H9 (cell line): ENCODE measurements at regions not wholly inside any gene's neighbourhood (a gene's known extent, or its start where the extent isn't known, plus 50 kb on each side); places are given as distances from the start of the nearest gene placed in this dataset.

Source experiments
- DNase-seq: peaks from one replicate; pipeline ENCODE4 v3.0.0-alpha.2; 2017
- H2AFZ ChIP-seq: one replicate; pipeline ENCODE4 v1.6.1; 2013; ENCODE audit warnings: mild to moderate bottlenecking, low read length, control low read depth, moderate library complexity
- H2AK5ac ChIP-seq: 2 replicates; pipeline ENCODE4 v1.6.1; 2013; ENCODE audit warnings: low read length, control low read depth, mixed read lengths; ENCODE audit not compliant: insufficient read length
- H2BK120ac ChIP-seq: one replicate; pipeline ENCODE4 v1.6.1; 2013; ENCODE audit warnings: low read depth, mild to moderate bottlenecking, low read length, control low read depth, inconsistent platforms; ENCODE audit not compliant: poor library complexity, severe bottlenecking
- H2BK12ac ChIP-seq: 2 replicates; pipeline ENCODE4 v1.6.1; 2013; ENCODE audit warnings: low read length, control low read depth, mixed read lengths, low read depth; ENCODE audit not compliant: insufficient read length
- H2BK15ac ChIP-seq: 2 replicates; pipeline ENCODE4 v1.6.1; 2013; ENCODE audit warnings: low read depth, low read length, control low read depth
- H2BK20ac ChIP-seq: one replicate; pipeline ENCODE4 v1.6.1; 2013; ENCODE audit warnings: low read depth, mild to moderate bottlenecking, low read length, control low read depth, inconsistent platforms; ENCODE audit not compliant: poor library complexity, severe bottlenecking
- H2BK5ac ChIP-seq: 2 replicates; pipeline ENCODE4 v1.6.1; 2013; ENCODE audit warnings: low read length, control low read depth, mixed read lengths; ENCODE audit not compliant: insufficient read length
- H3K14ac ChIP-seq: 2 replicates; pipeline ENCODE4 v1.6.1; 2013; ENCODE audit warnings: low read length, control low read depth; ENCODE audit not compliant: insufficient read depth
- H3K18ac ChIP-seq: 2 replicates; pipeline ENCODE4 v1.6.1; 2013; ENCODE audit warnings: low read depth, mild to moderate bottlenecking, mixed read lengths, low read length, control low read depth; ENCODE audit not compliant: insufficient read length
- H3K23ac ChIP-seq: 2 replicates; pipeline ENCODE4 v1.6.1; 2013; ENCODE audit warnings: low read length, control low read depth, mixed read lengths, low read depth; ENCODE audit not compliant: insufficient read length
- H3K23me2 ChIP-seq: 2 replicates; pipeline ENCODE4 v1.6.1; 2013; ENCODE audit warnings: low read depth, mild to moderate bottlenecking, mixed read lengths, low read length, control low read depth; ENCODE audit not compliant: insufficient read length, poor library complexity, severe bottlenecking
- H3K27ac ChIP-seq: 2 replicates; pipeline ENCODE4 v1.5.1; 2013; ENCODE audit warnings: low read length, control low read depth, mixed read lengths, low read depth; ENCODE audit not compliant: insufficient read length
- H3K27me3 ChIP-seq: 2 replicates; pipeline ENCODE4 v1.6.1; 2013; ENCODE audit warnings: low read length, control low read depth, inconsistent platforms; ENCODE audit not compliant: insufficient read depth
- H3K4ac ChIP-seq: 2 replicates; pipeline ENCODE4 v1.6.1; 2013; ENCODE audit warnings: low read depth, mild to moderate bottlenecking, control low read depth, inconsistent platforms, low read length, moderate library complexity
- H3K4me1 ChIP-seq: 2 replicates; pipeline ENCODE4 v1.6.1; 2013; ENCODE audit warnings: low read length, control low read depth, inconsistent platforms; ENCODE audit not compliant: insufficient read depth
- H3K4me2 ChIP-seq: 2 replicates; pipeline ENCODE4 v1.6.1; 2013; ENCODE audit warnings: low read length, control low read depth, mixed read lengths; ENCODE audit not compliant: insufficient read length, insufficient read depth
- H3K56ac ChIP-seq: 2 replicates; pipeline ENCODE4 v1.6.1; 2013; ENCODE audit warnings: low read depth, mild to moderate bottlenecking, mixed read lengths, low read length, control low read depth; ENCODE audit not compliant: insufficient read length
- H3K79me1 ChIP-seq: 2 replicates; pipeline ENCODE4 v1.6.1; 2013; ENCODE audit warnings: low read depth, mild to moderate bottlenecking, moderate library complexity, low read length, control low read depth, inconsistent platforms; ENCODE audit not compliant: insufficient read depth, poor library complexity, severe bottlenecking
- H3K79me2 ChIP-seq: 2 replicates; pipeline ENCODE4 v1.6.1; 2013; ENCODE audit warnings: low read length, control low read depth, inconsistent platforms; ENCODE audit not compliant: insufficient read depth
- H3K9ac ChIP-seq: 2 replicates; pipeline ENCODE4 v1.6.1; 2013; ENCODE audit warnings: low read length, control low read depth, mixed read lengths; ENCODE audit not compliant: insufficient read length; ENCODE audit errors: extremely low read depth
- H3K9me3 ChIP-seq: one replicate; pipeline ENCODE4 v1.6.1; 2013; ENCODE audit warnings: low read depth, low read length, inconsistent platforms; ENCODE audit not compliant: control insufficient read depth
- H3T11ph ChIP-seq: one replicate; pipeline ENCODE4 v1.6.1; 2013; ENCODE audit warnings: mild to moderate bottlenecking, low read length, control low read depth, inconsistent platforms
- H4K20me1 ChIP-seq: one replicate; pipeline ENCODE4 v1.6.1; 2013; ENCODE audit not compliant: control insufficient read depth, insufficient read length, insufficient read depth
- H4K5ac ChIP-seq: 2 replicates; pipeline ENCODE4 v1.6.1; 2013; ENCODE audit warnings: low read depth, mild to moderate bottlenecking, mixed read lengths, low read length, control low read depth; ENCODE audit not compliant: insufficient read length
- H4K8ac ChIP-seq: replicated peaks from 2 replicates; pipeline ENCODE4 v1.6.1; 2013; ENCODE audit warnings: low read length, control low read depth, mixed read lengths, low read depth; ENCODE audit not compliant: insufficient read length
- H4K91ac ChIP-seq: 2 replicates; pipeline ENCODE4 v1.6.1; 2013; ENCODE audit warnings: low read depth, mild to moderate bottlenecking, moderate library complexity, mixed read lengths, low read length, control low read depth; ENCODE audit not compliant: insufficient read length
- H3K27ac Mint-ChIP-seq, 3 experiments: 2 replicates in 2 of 3; 3 replicates in 1 of 3; pipeline ENCODE4 v1.8.0; 2020 to 2021; ENCODE audit warnings: mixed read lengths in 3 of 3, mild to moderate bottlenecking in 1 of 3, moderate library complexity in 1 of 3
- H3K27me3 Mint-ChIP-seq: 2 replicates; pipeline ENCODE4 v1.8.0; 2021; ENCODE audit warnings: low read depth, mild to moderate bottlenecking, moderate library complexity, mixed read lengths
- H3K36me3 Mint-ChIP-seq, 3 experiments: 2 replicates in 2 of 3; 3 replicates in 1 of 3; pipeline ENCODE4 v1.8.0; 2020 to 2021; ENCODE audit warnings: low read depth in 3 of 3, mixed read lengths in 3 of 3; ENCODE audit not compliant: insufficient read depth in 1 of 3
- H3K4me1 Mint-ChIP-seq, 2 experiments: 2 replicates each; pipeline ENCODE4 v1.8.0; 2020; ENCODE audit warnings: mixed read lengths in 2 of 2
- H3K4me3 Mint-ChIP-seq, 2 experiments: 2 replicates in 1 of 2; 3 replicates in 1 of 2; pipeline ENCODE4 v1.8.0; 2020 to 2021; ENCODE audit warnings: mild to moderate bottlenecking in 2 of 2, mixed read lengths in 2 of 2, moderate library complexity in 1 of 2
- H3K9me3 Mint-ChIP-seq, 2 experiments: 2 replicates in 1 of 2; 3 replicates in 1 of 2; pipeline ENCODE4 v1.8.0; 2020; ENCODE audit warnings: mild to moderate bottlenecking in 2 of 2, mixed read lengths in 2 of 2, moderate library complexity in 1 of 2
- WGBS: extraction: QIAGEN DNeasy Blood & Tissue Kit; methylation state at CpG from one replicate; pipeline ENCODE4 v1.1.7; 2013; ENCODE audit warnings: missing lambda C conversion rate, low lambda C conversion rate, mixed read lengths; ENCODE audit not compliant: insufficient read length; ENCODE audit errors: extremely low coverage; 5-methylcytosine and 5-hydroxymethylcytosine counted together
- TF ChIP-seq, protein P1 (sequence below): fragments of 200-600 bp; sonication (generic); conservative IDR thresholded peaks from 3 replicates; pipeline ENCODE4 v1.8.0; 2021; ENCODE audit warnings: antibody characterized with exemption, mild to moderate bottlenecking

DNA sequence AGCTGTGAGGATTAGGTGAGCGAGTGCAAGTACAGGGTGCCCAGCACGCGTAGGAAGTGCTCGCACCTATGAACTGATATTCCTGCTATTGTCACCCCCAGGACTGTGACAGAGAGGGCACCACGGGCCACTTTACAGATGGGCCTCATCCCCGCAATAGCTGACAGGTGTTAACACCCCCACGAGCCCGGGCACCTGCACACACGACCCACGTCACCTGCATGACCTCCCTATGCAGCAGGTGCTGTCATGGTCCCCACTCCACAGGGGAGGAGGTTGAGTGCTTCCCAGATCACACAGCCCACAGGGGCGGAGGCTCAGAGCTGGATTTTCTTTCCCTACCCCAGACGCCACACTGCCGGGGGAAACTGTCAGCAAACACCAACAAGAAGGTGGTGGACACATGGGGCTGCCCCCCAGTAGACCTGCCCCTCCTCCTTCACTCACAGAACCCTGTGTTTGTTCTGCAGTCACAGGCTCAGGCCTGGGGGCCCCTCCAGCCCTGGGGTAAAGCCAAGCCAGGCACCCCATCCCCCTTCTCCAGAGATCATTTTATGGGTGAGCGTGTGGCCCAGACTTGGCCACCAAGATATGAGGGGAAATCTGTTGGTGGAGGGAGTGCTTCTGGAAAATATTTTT lies 465.5 kb downstream of the MATN1 start:
- H4K8ac ChIP-seq: no peak overlapping the region
- H2BK20ac ChIP-seq: no peak overlapping the region
- H3K9ac ChIP-seq: no peak overlapping the region
- H3K9me3 ChIP-seq: no peaks in the 10 kb centered on the region
- H3K4me1 ChIP-seq: no peaks in the 10 kb centered on the region
- H3K4me1 Mint-ChIP-seq: peaks cover 18 to 29% of the 10 kb centered on the region in 2 experiments
- H3K27me3 Mint-ChIP-seq: peaks cover 2% of the 10 kb centered on the region
- no peak overlapping the region for H3K27ac ChIP-seq
- H3K36me3 Mint-ChIP-seq: no peaks in the 10 kb centered on the region
- H3K79me2 ChIP-seq: no peaks in the 10 kb centered on the region
- no peak overlapping the region for H3K56ac ChIP-seq
- H3K4me3 Mint-ChIP-seq: no peak overlapping the region
- H3K79me1 ChIP-seq: no peaks in the 10 kb centered on the region
- H4K91ac ChIP-seq: no peak overlapping the region
- no peak overlapping the region for H2AK5ac ChIP-seq
- no peak overlapping the region for H3K18ac ChIP-seq
- no peak overlapping the region for H2AFZ ChIP-seq
- TF ChIP-seq, protein P1, sequence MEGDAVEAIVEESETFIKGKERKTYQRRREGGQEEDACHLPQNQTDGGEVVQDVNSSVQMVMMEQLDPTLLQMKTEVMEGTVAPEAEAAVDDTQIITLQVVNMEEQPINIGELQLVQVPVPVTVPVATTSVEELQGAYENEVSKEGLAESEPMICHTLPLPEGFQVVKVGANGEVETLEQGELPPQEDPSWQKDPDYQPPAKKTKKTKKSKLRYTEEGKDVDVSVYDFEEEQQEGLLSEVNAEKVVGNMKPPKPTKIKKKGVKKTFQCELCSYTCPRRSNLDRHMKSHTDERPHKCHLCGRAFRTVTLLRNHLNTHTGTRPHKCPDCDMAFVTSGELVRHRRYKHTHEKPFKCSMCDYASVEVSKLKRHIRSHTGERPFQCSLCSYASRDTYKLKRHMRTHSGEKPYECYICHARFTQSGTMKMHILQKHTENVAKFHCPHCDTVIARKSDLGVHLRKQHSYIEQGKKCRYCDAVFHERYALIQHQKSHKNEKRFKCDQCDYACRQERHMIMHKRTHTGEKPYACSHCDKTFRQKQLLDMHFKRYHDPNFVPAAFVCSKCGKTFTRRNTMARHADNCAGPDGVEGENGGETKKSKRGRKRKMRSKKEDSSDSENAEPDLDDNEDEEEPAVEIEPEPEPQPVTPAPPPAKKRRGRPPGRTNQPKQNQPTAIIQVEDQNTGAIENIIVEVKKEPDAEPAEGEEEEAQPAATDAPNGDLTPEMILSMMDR: no peak
- H3K9me3 Mint-ChIP-seq: no peaks in the 10 kb centered on the region; a peak in 1 of 5 replicates
- H4K20me1 ChIP-seq: no peaks in the 10 kb centered on the region
- no peak overlapping the region for H2BK120ac ChIP-seq
- no peaks in the 10 kb centered on the region for H3K27me3 ChIP-seq
- no peak overlapping the region for H2BK15ac ChIP-seq
- no peak overlapping the region for H3K4ac ChIP-seq
- H3K27ac Mint-ChIP-seq: no peak overlapping the region; a peak in 1 of 7 replicates
- no peak overlapping the region for H4K5ac ChIP-seq
- DNase-seq: no peak
- no peak overlapping the region for H3K4me2 ChIP-seq
- no peak overlapping the region for H3K23ac ChIP-seq
- no peak overlapping the region for H3T11ph ChIP-seq
- no peak overlapping the region for H2BK12ac ChIP-seq
- no peak overlapping the region for H2BK5ac ChIP-seq
- H3K23me2 ChIP-seq: no peaks in the 10 kb centered on the region
- H3K14ac ChIP-seq: no peak overlapping the region
- no CpG with 5 or more reads among the region's 14 CpGs for WGBS
